RPMI7951 (cell line): ENCODE measurements at regions not wholly inside any gene's neighbourhood (a gene's known extent, or its start where the extent isn't known, plus 50 kb on each side); places are given as distances from the start of the nearest gene placed in this dataset.

Experiments
- DNase-seq: peaks from one replicate; pipeline ENCODE4 v3.0.0-alpha.2; 2012; ENCODE audit warnings: low read depth

GRCh38 chr2:43107679-43108078, 118.7 kb downstream of the ZFP36L2 start:
- no peak for DNase-seq

- DNase-seq = peak; percentile 90
Measured at GRCh38 chr2:43106559-43107527, 119.6 kb downstream of the ZFP36L2 start.

- peak; percentile 74 for DNase-seq
Measured at GRCh38 chr2:43105586-43106558, 120.5 kb downstream of the ZFP36L2 start.

- no peak for DNase-seq
Measured at GRCh38 chr2:43104763-43105162, 121.6 kb downstream of the ZFP36L2 start.

GRCh38 chr2:43104106-43104505, 122.3 kb downstream of the ZFP36L2 start:
- DNase-seq = no peak

- DNase-seq = no peak
Measured at GRCh38 chr2:43103093-43103404, 123.4 kb downstream of the ZFP36L2 start.

GRCh38 chr2:43102366-43103092, 123.9 kb downstream of the ZFP36L2 start:
- DNase-seq = no peak

GRCh38 chr2:43101751-43102150, 124.7 kb downstream of the ZFP36L2 start:
- DNase-seq = no peak

GRCh38 chr2:43100883-43101662, 125.3 kb downstream of the ZFP36L2 start:
- DNase-seq = peak; percentile 78

- no peak for DNase-seq
Measured at GRCh38 chr2:43100362-43100882, 126.0 kb downstream of the ZFP36L2 start.

- no peak for DNase-seq
Measured at GRCh38 chr2:43099797-43100196, 126.6 kb downstream of the ZFP36L2 start.

GRCh38 chr2:43098539-43098938, 127.9 kb downstream of the ZFP36L2 start:
- DNase-seq = no peak

GRCh38 chr2:43097644-43098408, 128.6 kb downstream of the ZFP36L2 start:
- DNase-seq = no peak

- DNase-seq = no peak
Measured at GRCh38 chr2:43095533-43096295, 130.7 kb downstream of the ZFP36L2 start.

GRCh38 chr2:43092520-43093179, 133.8 kb downstream of the ZFP36L2 start:
- no peak for DNase-seq

GRCh38 chr2:43090317-43090716, 136.1 kb downstream of the ZFP36L2 start:
- no peak for DNase-seq

GRCh38 chr2:43088143-43089073, 138.0 kb downstream of the ZFP36L2 start:
- no peak for DNase-seq

GRCh38 chr2:43087413-43087812, 139.0 kb downstream of the ZFP36L2 start:
- no peak for DNase-seq
